WTC11 (cell line): ENCODE measurements at regions not wholly inside any gene's neighbourhood (a gene's known extent, or its start where the extent isn't known, plus 50 kb on each side); places are given as distances from the start of the nearest gene placed in this dataset.

Experiments
- CTCF ChIP-seq: fragments of 200-600 bp; IDR thresholded peaks from 2 replicates; pipeline ENCODE4 v1.8.0; 2022; ENCODE audit warnings: antibody characterized with exemption
- MAX ChIP-seq: sonication (generic); formaldehyde crosslinking; IDR thresholded peaks from 2 replicates; pipeline ENCODE4 v1.8.0; 2022; ENCODE audit warnings: mild to moderate bottlenecking, missing genetic modification reagents
- TP53 ChIP-seq: sonication (generic); formaldehyde crosslinking; IDR thresholded peaks from 2 replicates; pipeline ENCODE4 v1.8.1; 2023; ENCODE audit warnings: mild to moderate bottlenecking, missing genetic modification reagents
- ZNF416 ChIP-seq: fragments of 250-450 bp; sonication (Bioruptor Pico); IDR thresholded peaks from 2 replicates; pipeline ENCODE4 v1.9.0; 2021; ENCODE audit warnings: mild to moderate bottlenecking, inconsistent platforms

- no peak for TF ChIP-seq TP53 (CRISPR knock-in tag)
- no peak for TF ChIP-seq MAX
- TF ChIP-seq ZNF416 (CRISPR knock-in tag), result no peak
- TF ChIP-seq CTCF, result no peak
These were observed 758.3 kb downstream of the GBE1 start for GRCh38 chr3:81003008-81003645.
